B cell (primary cell): ENCODE measurements at regions not wholly inside any gene's neighbourhood (a gene's known extent, or its start where the extent isn't known, plus 50 kb on each side); places are given as distances from the start of the nearest gene placed in this dataset.

Source experiments
- EZH2 ChIP-seq: IDR thresholded peaks from 2 replicates; pipeline ENCODE4 v1.6.1; 2012; ENCODE audit warnings: borderline replicate concordance, low read depth, mild to moderate bottlenecking, moderate library complexity, low read length; ENCODE audit not compliant: insufficient read depth, poor library complexity, severe bottlenecking
- TF ChIP-seq, protein P1 (sequence below): fragments of 200-600 bp; IDR thresholded peaks from one replicate; pipeline ENCODE4 v1.8.0; 2022; ENCODE audit warnings: antibody characterized with exemption, mild to moderate bottlenecking

DNA sequence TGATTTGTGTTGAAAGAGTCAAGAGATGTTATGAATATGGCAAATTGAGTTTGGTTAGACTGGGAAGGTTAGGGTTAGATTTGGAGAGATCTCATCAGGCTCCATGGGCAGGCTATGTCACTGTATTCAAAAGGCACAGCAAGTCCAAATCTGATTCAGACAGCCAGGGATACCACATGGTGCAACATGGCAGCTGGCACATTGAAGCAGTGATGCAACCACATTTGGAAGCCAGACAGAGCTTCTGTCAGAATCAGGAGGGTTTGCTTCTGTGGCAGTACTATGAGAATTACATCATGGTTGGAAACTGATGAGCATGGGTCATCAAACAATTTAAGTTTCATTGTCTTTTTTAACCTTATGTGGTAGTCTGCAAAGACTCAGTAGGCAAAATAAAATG, 772.2 kb downstream of the SUCLG1 start:
- no peak for TF ChIP-seq EZH2
- TF ChIP-seq, protein P1, sequence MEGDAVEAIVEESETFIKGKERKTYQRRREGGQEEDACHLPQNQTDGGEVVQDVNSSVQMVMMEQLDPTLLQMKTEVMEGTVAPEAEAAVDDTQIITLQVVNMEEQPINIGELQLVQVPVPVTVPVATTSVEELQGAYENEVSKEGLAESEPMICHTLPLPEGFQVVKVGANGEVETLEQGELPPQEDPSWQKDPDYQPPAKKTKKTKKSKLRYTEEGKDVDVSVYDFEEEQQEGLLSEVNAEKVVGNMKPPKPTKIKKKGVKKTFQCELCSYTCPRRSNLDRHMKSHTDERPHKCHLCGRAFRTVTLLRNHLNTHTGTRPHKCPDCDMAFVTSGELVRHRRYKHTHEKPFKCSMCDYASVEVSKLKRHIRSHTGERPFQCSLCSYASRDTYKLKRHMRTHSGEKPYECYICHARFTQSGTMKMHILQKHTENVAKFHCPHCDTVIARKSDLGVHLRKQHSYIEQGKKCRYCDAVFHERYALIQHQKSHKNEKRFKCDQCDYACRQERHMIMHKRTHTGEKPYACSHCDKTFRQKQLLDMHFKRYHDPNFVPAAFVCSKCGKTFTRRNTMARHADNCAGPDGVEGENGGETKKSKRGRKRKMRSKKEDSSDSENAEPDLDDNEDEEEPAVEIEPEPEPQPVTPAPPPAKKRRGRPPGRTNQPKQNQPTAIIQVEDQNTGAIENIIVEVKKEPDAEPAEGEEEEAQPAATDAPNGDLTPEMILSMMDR: no peak
